ENCODE measurements at regions not wholly inside any gene's neighbourhood (a gene's known extent, or its start where the extent isn't known, plus 50 kb on each side); places are given as distances from the start of the nearest gene placed in this dataset.

DNA sequence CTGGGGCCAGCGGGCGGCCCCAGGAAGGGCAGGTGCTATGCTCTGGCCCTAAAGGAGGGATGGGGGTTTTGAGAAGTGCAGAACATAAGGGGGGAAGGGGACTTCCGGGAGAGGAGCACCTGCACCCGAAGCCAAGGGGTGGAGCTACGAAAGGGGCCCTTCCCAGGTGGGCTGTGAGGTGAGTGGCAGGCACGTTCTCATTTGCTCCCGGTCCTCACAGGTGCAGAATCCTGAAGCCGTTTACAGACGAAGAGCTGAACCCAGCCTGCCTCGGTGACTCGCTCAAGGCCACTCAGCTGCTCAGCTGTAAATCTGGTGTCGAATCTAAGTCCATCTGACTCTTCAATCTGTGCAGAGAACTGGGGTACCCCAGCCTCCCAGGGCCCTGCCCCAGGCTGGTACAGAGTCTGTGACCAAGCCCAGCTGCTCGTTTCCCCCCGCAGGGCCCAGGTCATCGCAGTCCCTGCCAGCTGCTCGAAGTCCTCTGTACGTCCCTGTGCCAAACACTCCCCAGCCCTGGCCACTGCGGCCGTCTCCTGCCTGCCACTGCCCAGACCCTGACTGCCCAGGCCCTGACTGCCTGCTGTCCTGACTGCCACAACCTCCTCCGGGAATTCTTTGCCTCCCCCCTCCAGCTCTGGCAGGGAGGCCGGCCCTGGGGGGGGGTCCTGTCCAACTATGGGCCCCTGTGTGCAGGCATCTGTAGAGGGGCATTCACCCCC lies 53.8 kb upstream of the RXRA start:
- TF ChIP-seq, protein P1, sequence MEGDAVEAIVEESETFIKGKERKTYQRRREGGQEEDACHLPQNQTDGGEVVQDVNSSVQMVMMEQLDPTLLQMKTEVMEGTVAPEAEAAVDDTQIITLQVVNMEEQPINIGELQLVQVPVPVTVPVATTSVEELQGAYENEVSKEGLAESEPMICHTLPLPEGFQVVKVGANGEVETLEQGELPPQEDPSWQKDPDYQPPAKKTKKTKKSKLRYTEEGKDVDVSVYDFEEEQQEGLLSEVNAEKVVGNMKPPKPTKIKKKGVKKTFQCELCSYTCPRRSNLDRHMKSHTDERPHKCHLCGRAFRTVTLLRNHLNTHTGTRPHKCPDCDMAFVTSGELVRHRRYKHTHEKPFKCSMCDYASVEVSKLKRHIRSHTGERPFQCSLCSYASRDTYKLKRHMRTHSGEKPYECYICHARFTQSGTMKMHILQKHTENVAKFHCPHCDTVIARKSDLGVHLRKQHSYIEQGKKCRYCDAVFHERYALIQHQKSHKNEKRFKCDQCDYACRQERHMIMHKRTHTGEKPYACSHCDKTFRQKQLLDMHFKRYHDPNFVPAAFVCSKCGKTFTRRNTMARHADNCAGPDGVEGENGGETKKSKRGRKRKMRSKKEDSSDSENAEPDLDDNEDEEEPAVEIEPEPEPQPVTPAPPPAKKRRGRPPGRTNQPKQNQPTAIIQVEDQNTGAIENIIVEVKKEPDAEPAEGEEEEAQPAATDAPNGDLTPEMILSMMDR (conservative IDR thresholded peaks at IDR 0.05 in 1 of 2, IDR thresholded peaks at IDR 0.05 in 1 of 2; ENCODE audit: extremely low read depth in 1 of 2, insufficient read depth in 1 of 2, low read depth in 1 of 2, low read length in 2 of 2), result no peak
- TF ChIP-seq EZH2 (IDR thresholded peaks at IDR 0.05; ENCODE audit: borderline replicate concordance, low read length), result no peak
